ENCODE measurements at regions not wholly inside any gene's neighbourhood (a gene's known extent, or its start where the extent isn't known, plus 50 kb on each side); places are given as distances from the start of the nearest gene placed in this dataset.

DNA sequence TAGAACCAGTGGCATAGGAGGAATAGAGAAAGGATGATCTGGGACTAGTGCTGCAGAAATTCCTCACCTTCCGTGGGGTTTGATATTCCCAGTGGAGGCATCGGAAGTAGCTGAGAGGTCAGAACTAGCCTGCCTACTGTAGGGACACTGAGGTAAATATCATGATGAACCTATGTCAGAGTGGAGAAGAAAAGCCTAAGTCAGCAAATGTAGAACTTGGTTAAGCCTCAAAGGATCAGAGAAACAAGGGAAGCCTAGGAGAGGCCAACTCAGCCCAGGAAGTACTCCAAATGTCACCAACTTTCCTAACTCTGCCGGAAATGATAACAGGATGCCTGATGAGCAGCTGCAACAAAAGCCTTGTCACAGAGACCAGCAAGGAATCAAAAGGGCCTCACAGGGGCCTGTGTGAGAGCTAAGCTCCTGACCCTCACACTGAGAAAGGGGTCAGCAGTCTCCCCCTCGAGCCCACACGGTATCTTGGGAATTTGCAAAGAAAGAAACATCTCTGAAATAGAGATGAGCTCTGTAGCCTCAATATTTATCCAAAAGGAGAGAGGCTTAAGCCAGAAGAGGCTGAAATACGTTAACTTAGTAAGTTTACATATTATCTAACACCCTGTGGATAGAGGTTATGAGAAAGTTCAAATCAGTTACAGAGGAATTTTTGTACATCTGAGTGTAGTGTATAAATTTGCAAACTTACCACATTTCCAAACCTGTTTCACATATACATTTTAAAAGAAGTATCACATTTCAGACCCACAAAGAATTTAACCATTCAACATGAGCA is 1064.3 kb downstream of the DIAPH3 start:
- POLR2A ChIA-PET (ENCODE audit: unreplicated experiment): no interaction called here
- no peak for DNase-seq
- Histone ChIP-seq H2AFZ (ENCODE audit: low read length) (no peak overlapping the region), H3K4me2 (ENCODE audit: low read length) (no peak overlapping the region), H3K9me3 (ENCODE audit: low read length) (no peaks in the 10 kb centered on the region), H3K36me3 (ENCODE audit: low read depth, low read length) (no peaks in the 10 kb centered on the region), H4K20me1 (ENCODE audit: low read length) (no peaks in the 10 kb centered on the region), H3K4me3 (ENCODE audit: low read length) (no peak overlapping the region), H3K9me2 (replicated peaks; ENCODE audit: low read length) (no peaks in the 10 kb centered on the region), H3F3A (ENCODE audit: low read length, unreplicated experiment) (no peaks in the 10 kb centered on the region), H3K27me3 (ENCODE audit: low read length) (no peaks in the 10 kb centered on the region), H3K4me1 (ENCODE audit: insufficient read depth, low read length) (no peaks in the 10 kb centered on the region), H3K27ac (ENCODE audit: low read length) (no peak overlapping the region), H3K9ac (ENCODE audit: low read length) (no peak overlapping the region), H3K79me2 (ENCODE audit: low read length) (no peaks in the 10 kb centered on the region)
- TF ChIP-seq EZH2 (IDR thresholded peaks at IDR 0.05; ENCODE audit: low read length, unreplicated experiment) (no peak), EZH2phosphoT487 (IDR thresholded peaks at IDR 0.05; ENCODE audit: borderline replicate concordance, low read length) (no peak)
- TF ChIP-seq, protein P1, sequence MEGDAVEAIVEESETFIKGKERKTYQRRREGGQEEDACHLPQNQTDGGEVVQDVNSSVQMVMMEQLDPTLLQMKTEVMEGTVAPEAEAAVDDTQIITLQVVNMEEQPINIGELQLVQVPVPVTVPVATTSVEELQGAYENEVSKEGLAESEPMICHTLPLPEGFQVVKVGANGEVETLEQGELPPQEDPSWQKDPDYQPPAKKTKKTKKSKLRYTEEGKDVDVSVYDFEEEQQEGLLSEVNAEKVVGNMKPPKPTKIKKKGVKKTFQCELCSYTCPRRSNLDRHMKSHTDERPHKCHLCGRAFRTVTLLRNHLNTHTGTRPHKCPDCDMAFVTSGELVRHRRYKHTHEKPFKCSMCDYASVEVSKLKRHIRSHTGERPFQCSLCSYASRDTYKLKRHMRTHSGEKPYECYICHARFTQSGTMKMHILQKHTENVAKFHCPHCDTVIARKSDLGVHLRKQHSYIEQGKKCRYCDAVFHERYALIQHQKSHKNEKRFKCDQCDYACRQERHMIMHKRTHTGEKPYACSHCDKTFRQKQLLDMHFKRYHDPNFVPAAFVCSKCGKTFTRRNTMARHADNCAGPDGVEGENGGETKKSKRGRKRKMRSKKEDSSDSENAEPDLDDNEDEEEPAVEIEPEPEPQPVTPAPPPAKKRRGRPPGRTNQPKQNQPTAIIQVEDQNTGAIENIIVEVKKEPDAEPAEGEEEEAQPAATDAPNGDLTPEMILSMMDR (conservative IDR thresholded peaks at IDR 0.05; ENCODE audit: low read depth, low read length): no peak
- no peak for ATAC-seq
- BruUV-seq (replicated peaks): no TSS peak
- CTCF ChIA-PET: no interaction called here
- intact Hi-C loops (cut with micrococcal nuclease): no loop called here

GRCh38 chr13:59103004-59103768 is 1060.5 kb downstream of the DIAPH3 start:
- H2AFZ ChIP-seq (ENCODE audit: low read length): no peak overlapping the region
- H3K9ac ChIP-seq (ENCODE audit: low read length): no peak overlapping the region
- H3K4me1 ChIP-seq (ENCODE audit: insufficient read depth, low read length): no peaks in the 10 kb centered on the region
- ChIA-PET POLR2A (ENCODE audit: unreplicated experiment) (no interaction called here), CTCF (no interaction called here)
- no peaks in the 10 kb centered on the region for H4K20me1 ChIP-seq (ENCODE audit: low read length)
- H3K4me3 ChIP-seq (ENCODE audit: low read length): no peak overlapping the region
- H3K27me3 ChIP-seq (ENCODE audit: low read length): no peaks in the 10 kb centered on the region
- no peaks in the 10 kb centered on the region for H3K9me2 ChIP-seq (replicated peaks; ENCODE audit: low read length)
- ATAC-seq: no peak
- H3K36me3 ChIP-seq (ENCODE audit: low read depth, low read length): no peaks in the 10 kb centered on the region
- H3F3A ChIP-seq (ENCODE audit: low read length, unreplicated experiment): no peaks in the 10 kb centered on the region
- no peak overlapping the region for H3K4me2 ChIP-seq (ENCODE audit: low read length)
- intact Hi-C loops (cut with micrococcal nuclease): no loop called here
- DNase-seq: no peak
- TF ChIP-seq, protein P1 (conservative IDR thresholded peaks at IDR 0.05; ENCODE audit: low read depth, low read length): no peak
- TF ChIP-seq EZH2 (IDR thresholded peaks at IDR 0.05; ENCODE audit: low read length, unreplicated experiment) (no peak), EZH2phosphoT487 (IDR thresholded peaks at IDR 0.05; ENCODE audit: borderline replicate concordance, low read length) (no peak)
- no TSS peak for BruUV-seq (replicated peaks)
- H3K79me2 ChIP-seq (ENCODE audit: low read length): no peaks in the 10 kb centered on the region
- no peaks in the 10 kb centered on the region for H3K9me3 ChIP-seq (ENCODE audit: low read length)
- no peak overlapping the region for H3K27ac ChIP-seq (ENCODE audit: low read length)

DNA sequence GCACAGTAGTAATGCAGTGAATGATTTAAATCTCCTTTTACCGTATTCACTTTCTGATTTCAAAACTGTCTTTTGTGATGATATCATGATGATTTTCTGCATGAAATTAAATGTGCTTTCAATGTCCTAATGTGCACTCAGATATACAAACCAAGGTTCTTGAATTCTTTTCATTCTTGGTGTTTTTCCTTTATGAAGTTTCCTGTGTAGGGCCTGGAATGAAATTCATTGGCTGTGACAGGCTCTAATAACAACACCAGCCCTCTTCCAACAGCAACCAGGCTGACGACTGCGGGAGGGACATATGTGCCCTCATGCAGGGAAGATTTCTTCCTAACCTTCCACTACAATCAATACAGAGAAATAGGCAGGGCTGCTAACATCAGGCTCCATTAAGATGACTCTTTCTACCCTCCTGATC is 1052.0 kb downstream of the DIAPH3 start:
- no peak overlapping the region for H2AFZ ChIP-seq (ENCODE audit: low read length)
- BruUV-seq (replicated peaks): no TSS peak

More for the DNA sequence above, 1052.0 kb downstream of the DIAPH3 start:
- Histone ChIP-seq H4K20me1 (ENCODE audit: low read length) (no peaks in the 10 kb centered on the region), H3K27ac (ENCODE audit: low read length) (no peak overlapping the region), H3K9me2 (replicated peaks; ENCODE audit: low read length) (no peaks in the 10 kb centered on the region), H3F3A (ENCODE audit: low read length, unreplicated experiment) (no peaks in the 10 kb centered on the region), H3K4me1 (ENCODE audit: insufficient read depth, low read length) (no peaks in the 10 kb centered on the region), H3K9ac (ENCODE audit: low read length) (no peak overlapping the region), H3K9me3 (ENCODE audit: low read length) (no peaks in the 10 kb centered on the region), H3K4me3 (ENCODE audit: low read length) (no peak overlapping the region), H3K36me3 (ENCODE audit: low read depth, low read length) (no peaks in the 10 kb centered on the region), H3K79me2 (ENCODE audit: low read length) (no peaks in the 10 kb centered on the region), H3K27me3 (ENCODE audit: low read length) (no peaks in the 10 kb centered on the region), H3K4me2 (ENCODE audit: low read length) (no peak overlapping the region)
- TF ChIP-seq EZH2phosphoT487 (IDR thresholded peaks at IDR 0.05; ENCODE audit: borderline replicate concordance, low read length) (no peak), EZH2 (IDR thresholded peaks at IDR 0.05; ENCODE audit: low read length, unreplicated experiment) (no peak)
- TF ChIP-seq, protein P1 (conservative IDR thresholded peaks at IDR 0.05; ENCODE audit: low read depth, low read length): no peak
- DNase-seq (no peak), ATAC-seq (no peak)
- CTCF ChIA-PET: no interaction called here
- intact Hi-C loops (cut with micrococcal nuclease): no loop called here
- POLR2A ChIA-PET (ENCODE audit: unreplicated experiment): no interaction called here
